ENCODE measurements at regions not wholly inside any gene's neighbourhood (a gene's known extent, or its start where the extent isn't known, plus 50 kb on each side); places are given as distances from the start of the nearest gene placed in this dataset.

GRCh38 chr18:45386041-45386655, 229.1 kb upstream of the SLC14A2 start:
- no peak for TF ChIP-seq CTCF (IDR thresholded peaks at IDR 0.05)
- TF ChIP-seq EP300 (IDR thresholded peaks at IDR 0.05), result no peak
- TF ChIP-seq POLR2A (IDR thresholded peaks at IDR 0.05), result no peak

Data from ovary (tissue), 3 donors.